GM18511 (cell line): ENCODE measurements at regions not wholly inside any gene's neighbourhood (a gene's known extent, or its start where the extent isn't known, plus 50 kb on each side); places are given as distances from the start of the nearest gene placed in this dataset.
A peak's percentile ranks its signal among the peaks of the same experiment; 100 is the strongest.
"Not testable (repeated sequence)": the region's sequence is repeated elsewhere in the genome, so short reads cannot be mapped to it uniquely, and the experiment has no call there.

Experiments
- ATAC-seq: cut with Tn5 transposase; IDR thresholded peaks from one replicate; pipeline ENCODE4 v1.9.1; 2021; ENCODE audit warnings: mild to moderate bottlenecking, moderate library complexity; ENCODE audit not compliant: unreplicated experiment

GRCh38 chr6:6747371-6747770 lies 158.9 kb downstream of the LY86 start:
- no peak for ATAC-seq

- ATAC-seq, result no peak
Measured at GRCh38 chr6:6748001-6748400, 159.5 kb downstream of the LY86 start.

GRCh38 chr6:6749702-6750491 lies 161.4 kb downstream of the LY86 start:
- no peak for ATAC-seq

- no peak for ATAC-seq
Measured at GRCh38 chr6:6750594-6751265, 162.2 kb downstream of the LY86 start.

- no peak for ATAC-seq
Measured at GRCh38 chr6:6751266-6751596, 162.7 kb downstream of the LY86 start.

- no peak for ATAC-seq
Measured at GRCh38 chr6:6751619-6752023, 163.1 kb downstream of the LY86 start.

- ATAC-seq, result no peak
Measured at GRCh38 chr6:6752129-6752528, 163.6 kb downstream of the LY86 start.

GRCh38 chr6:6753301-6753700 lies 164.8 kb downstream of the LY86 start:
- ATAC-seq, result no peak

- ATAC-seq, result no peak
Measured at GRCh38 chr6:6756526-6756925, 168.0 kb downstream of the LY86 start.

GRCh38 chr6:6758546-6758914 lies 170.0 kb downstream of the LY86 start:
- no peak for ATAC-seq

- peak; percentile 86 for ATAC-seq
Measured at GRCh38 chr6:6758915-6759654, 170.6 kb downstream of the LY86 start.

- ATAC-seq, result no peak
Measured at GRCh38 chr6:6760002-6760401, 171.5 kb downstream of the LY86 start.

GRCh38 chr6:6762566-6762965 lies 174.0 kb downstream of the LY86 start:
- not testable (repeated sequence) for ATAC-seq

- ATAC-seq, result no peak
Measured at GRCh38 chr6:6764764-6765434, 176.4 kb downstream of the LY86 start.

GRCh38 chr6:6766230-6766905 lies 177.8 kb downstream of the LY86 start:
- ATAC-seq, result no peak

GRCh38 chr6:6769466-6769865 lies 180.9 kb downstream of the LY86 start:
- ATAC-seq, result no peak

- ATAC-seq, result no peak
Measured at GRCh38 chr6:6771224-6771945, 182.9 kb downstream of the LY86 start.

GRCh38 chr6:6771964-6772363 lies 183.4 kb downstream of the LY86 start:
- ATAC-seq, result no peak

- no peak for ATAC-seq
Measured at GRCh38 chr6:6772751-6773150, 184.2 kb downstream of the LY86 start.

GRCh38 chr6:6775074-6775473 lies 186.6 kb downstream of the LY86 start:
- no peak for ATAC-seq
